ENCODE measurements at regions not wholly inside any gene's neighbourhood (a gene's known extent, or its start where the extent isn't known, plus 50 kb on each side); places are given as distances from the start of the nearest gene placed in this dataset.

DNA sequence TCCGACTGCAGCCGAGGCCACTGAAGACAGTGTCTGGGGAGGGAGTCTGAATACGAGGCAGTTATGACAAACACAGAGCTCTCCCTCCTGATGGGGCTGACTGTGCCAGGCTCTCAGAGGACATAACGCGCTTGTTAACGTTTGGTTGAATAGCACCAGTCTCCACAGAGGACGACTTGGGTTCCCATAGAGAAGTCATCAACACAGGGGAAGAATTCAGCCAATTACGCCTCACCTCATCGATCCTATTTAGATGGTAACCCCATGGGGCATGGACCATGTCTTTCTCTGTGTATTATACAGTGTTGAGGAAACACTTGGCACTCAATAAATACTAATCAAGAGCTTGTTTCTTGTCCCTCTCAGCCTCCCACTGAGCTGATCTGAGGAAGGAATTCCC lies 642.6 kb upstream of the LCORL start:
- Histone ChIP-seq H3K9me3 (ENCODE audit: control insufficient read depth, low read length) (no peaks in the 10 kb centered on the region), H3K36me3 (ENCODE audit: control insufficient read depth, insufficient read depth, low read length) (no peaks in the 10 kb centered on the region), H3K4me3 (ENCODE audit: extremely low read depth, insufficient read depth, low read length, poor library complexity, severe bottlenecking) (no peak overlapping the region), H3K4me1 (ENCODE audit: control insufficient read depth, insufficient read depth, low read length, poor library complexity, severe bottlenecking) (no peaks in the 10 kb centered on the region), H3K27ac (ENCODE audit: low read depth, low read length, severe bottlenecking) (no peak overlapping the region)
- WGBS, 2 experiments (ENCODE audit: insufficient coverage in 2 of 2): 80 to 81% methylated on average over 6 to 9 of the region's 9 CpGs

DNA sequence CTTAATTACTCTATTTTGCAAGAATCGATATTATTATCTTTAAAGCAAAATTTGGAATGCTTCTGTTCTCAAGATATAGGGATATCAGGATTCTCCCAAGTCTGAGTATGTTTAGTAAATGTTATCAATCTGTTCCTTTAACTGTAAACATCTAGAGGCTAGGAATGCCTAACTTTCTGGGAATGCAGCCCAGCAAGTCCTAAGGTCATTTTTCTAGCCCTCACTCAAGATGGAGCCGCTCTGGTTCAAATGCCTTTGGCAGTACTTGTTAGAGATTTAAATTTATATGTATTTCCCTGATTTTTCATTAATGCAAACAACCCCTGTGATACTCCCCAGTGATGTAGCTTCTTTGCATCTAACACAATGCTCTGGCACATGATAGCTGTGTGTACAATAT lies 623.8 kb upstream of the LCORL start:
- H3K36me3 ChIP-seq (ENCODE audit: control insufficient read depth, insufficient read depth, low read length): no peaks in the 10 kb centered on the region
- peaks cover 8% of the 10 kb centered on the region for H3K9me3 ChIP-seq (ENCODE audit: control insufficient read depth, low read length)
- WGBS, 2 experiments (ENCODE audit: insufficient coverage in 2 of 2): no CpG with 5 or more reads among the region's 2 CpGs
- H3K4me1 ChIP-seq (ENCODE audit: control insufficient read depth, insufficient read depth, low read length, poor library complexity, severe bottlenecking): peaks cover 3% of the 10 kb centered on the region
- H3K27ac ChIP-seq (ENCODE audit: low read depth, low read length, severe bottlenecking): no peak overlapping the region
- H3K4me3 ChIP-seq (ENCODE audit: extremely low read depth, insufficient read depth, low read length, poor library complexity, severe bottlenecking): no peak overlapping the region

DNA sequence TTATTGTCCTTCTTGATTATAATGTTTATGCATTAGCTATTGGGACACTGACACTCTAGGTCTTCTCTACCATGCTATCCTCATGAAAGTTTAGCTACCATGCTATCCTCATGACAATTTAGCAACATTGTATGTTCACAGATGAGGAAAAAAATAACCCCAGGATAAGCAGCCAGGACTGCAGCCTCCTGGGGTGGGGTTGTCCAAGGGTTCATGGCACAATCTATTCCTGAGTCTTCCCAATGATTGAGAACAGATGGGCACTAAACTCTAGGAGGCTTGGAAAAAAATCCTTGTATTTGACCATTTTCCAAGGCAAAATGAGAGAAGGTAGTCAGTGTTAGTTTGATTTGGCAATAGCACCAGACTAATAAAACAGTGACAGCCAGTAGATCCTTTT lies 619.8 kb upstream of the LCORL start:
- Histone ChIP-seq H3K4me3 (ENCODE audit: extremely low read depth, insufficient read depth, low read length, poor library complexity, severe bottlenecking) (no peak overlapping the region), H3K27ac (ENCODE audit: low read depth, low read length, severe bottlenecking) (no peak overlapping the region), H3K36me3 (ENCODE audit: control insufficient read depth, insufficient read depth, low read length) (no peaks in the 10 kb centered on the region), H3K9me3 (ENCODE audit: control insufficient read depth, low read length) (no peaks in the 10 kb centered on the region), H3K4me1 (ENCODE audit: control insufficient read depth, insufficient read depth, low read length, poor library complexity, severe bottlenecking) (peaks cover 3% of the 10 kb centered on the region)

DNA sequence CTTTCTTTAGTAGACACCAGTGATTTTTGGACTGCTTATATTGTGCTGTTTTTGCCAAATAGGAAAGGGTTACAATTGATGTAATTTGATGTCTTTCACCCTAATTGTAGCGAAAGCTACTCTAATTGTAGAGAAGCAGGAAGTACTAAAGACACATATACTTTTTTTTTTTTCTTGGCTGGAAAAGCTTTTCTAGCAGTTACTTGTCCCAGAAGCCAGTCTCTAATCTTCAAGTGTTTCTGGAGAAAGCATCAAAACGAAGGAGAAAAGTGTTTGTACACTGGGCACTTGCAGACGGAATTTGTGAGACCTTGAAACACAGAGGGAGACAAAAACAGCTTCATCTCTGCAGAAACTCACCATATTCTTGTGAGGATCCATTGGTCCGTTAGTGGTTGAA lies 616.5 kb upstream of the LCORL start:
- Histone ChIP-seq H3K4me3 (ENCODE audit: extremely low read depth, insufficient read depth, low read length, poor library complexity, severe bottlenecking) (no peak overlapping the region), H3K36me3 (ENCODE audit: control insufficient read depth, insufficient read depth, low read length) (no peaks in the 10 kb centered on the region), H3K4me1 (ENCODE audit: control insufficient read depth, insufficient read depth, low read length, poor library complexity, severe bottlenecking) (no peaks in the 10 kb centered on the region), H3K27ac (ENCODE audit: low read depth, low read length, severe bottlenecking) (no peak overlapping the region), H3K9me3 (ENCODE audit: control insufficient read depth, low read length) (no peaks in the 10 kb centered on the region)
- WGBS, 2 experiments (ENCODE audit: insufficient coverage in 2 of 2): 100% methylated on average over 2 of the region's 4 CpGs

DNA sequence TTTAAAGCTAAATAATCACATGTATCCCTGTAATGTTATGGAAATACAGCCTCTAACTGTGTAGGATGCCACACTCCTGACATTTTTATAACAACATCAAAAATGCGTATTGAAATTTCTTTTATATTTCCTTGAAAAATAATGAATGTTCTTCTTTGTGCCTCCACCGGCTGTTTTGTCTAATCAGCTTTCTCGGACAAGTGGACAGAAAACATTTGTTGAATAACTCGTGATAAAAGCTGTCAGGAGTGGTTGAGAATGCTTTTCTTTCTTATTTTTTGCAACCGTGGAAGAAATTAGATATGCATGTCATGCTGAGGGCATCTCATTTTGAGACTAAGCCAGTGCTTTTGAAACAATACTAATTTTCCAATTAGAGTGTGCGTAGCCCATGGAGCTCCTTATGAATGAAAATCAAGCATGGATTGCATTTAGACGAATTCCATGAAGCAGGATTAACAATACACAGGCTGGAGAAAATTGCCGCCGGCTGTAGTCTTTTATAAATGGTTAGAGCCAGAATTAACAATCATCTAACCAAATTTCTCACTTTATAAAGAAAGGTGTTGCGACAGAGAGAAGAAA lies 614.5 kb upstream of the LCORL start:
- Histone ChIP-seq H3K4me3 (ENCODE audit: extremely low read depth, insufficient read depth, low read length, poor library complexity, severe bottlenecking) (no peak overlapping the region), H3K9me3 (ENCODE audit: control insufficient read depth, low read length) (no peaks in the 10 kb centered on the region), H3K36me3 (ENCODE audit: control insufficient read depth, insufficient read depth, low read length) (no peaks in the 10 kb centered on the region), H3K27ac (ENCODE audit: low read depth, low read length, severe bottlenecking) (no peak overlapping the region), H3K4me1 (ENCODE audit: control insufficient read depth, insufficient read depth, low read length, poor library complexity, severe bottlenecking) (no peaks in the 10 kb centered on the region)
- whole genome bisulfite sequencing, 2 experiments (ENCODE audit: insufficient coverage in 2 of 2): 81 to 93% methylated on average over 4 of the region's 10 CpGs

DNA sequence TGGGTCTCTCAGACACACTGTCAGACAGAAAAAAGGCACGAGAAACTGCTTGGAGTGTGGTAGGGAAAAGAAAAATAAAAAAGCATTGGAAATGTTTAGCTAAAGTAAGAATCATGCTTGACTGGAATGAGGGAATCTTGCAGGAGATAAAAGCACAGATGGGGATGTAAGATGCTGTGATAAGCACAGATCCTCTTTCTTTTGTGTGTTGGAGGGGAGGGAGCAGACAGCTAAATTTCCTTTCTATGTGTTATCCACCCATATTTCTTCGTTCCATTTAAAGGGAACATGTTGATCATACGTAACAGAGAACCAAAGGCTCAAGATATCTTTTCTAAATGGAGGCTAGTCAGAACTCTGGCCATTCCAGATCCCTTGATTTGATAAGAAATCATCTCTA lies 614.0 kb upstream of the LCORL start:
- Histone ChIP-seq H3K4me3 (ENCODE audit: extremely low read depth, insufficient read depth, low read length, poor library complexity, severe bottlenecking) (no peak overlapping the region), H3K27ac (ENCODE audit: low read depth, low read length, severe bottlenecking) (no peak overlapping the region), H3K36me3 (ENCODE audit: control insufficient read depth, insufficient read depth, low read length) (no peaks in the 10 kb centered on the region), H3K9me3 (ENCODE audit: control insufficient read depth, low read length) (peaks cover 3% of the 10 kb centered on the region), H3K4me1 (ENCODE audit: control insufficient read depth, insufficient read depth, low read length, poor library complexity, severe bottlenecking) (no peaks in the 10 kb centered on the region)
- WGBS, 2 experiments (ENCODE audit: insufficient coverage in 2 of 2): 100% methylated on average over 1 of the region's 3 CpGs; no CpG with 5 or more reads in 1 of the 2 experiments

DNA sequence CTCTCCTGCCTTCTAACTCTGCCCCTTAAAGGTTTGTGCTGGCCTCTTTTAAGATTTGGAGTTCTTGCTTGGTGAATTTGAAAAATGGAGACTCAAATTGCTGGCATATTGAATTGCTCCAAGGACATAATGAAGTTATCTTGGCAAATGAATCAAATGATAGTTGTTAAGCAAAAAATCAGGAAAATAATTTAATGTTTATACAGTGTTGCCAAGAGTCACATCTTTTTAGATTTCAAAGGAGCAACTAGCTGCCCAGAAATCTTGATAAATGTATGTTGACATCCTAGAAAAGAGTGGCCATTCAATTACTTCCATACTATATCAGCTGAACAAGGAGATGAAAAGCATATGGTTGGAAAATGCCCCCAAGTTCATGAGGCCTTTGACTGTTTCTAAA lies 610.0 kb upstream of the LCORL start:
- Histone ChIP-seq H3K4me3 (ENCODE audit: extremely low read depth, insufficient read depth, low read length, poor library complexity, severe bottlenecking) (no peak overlapping the region), H3K4me1 (ENCODE audit: control insufficient read depth, insufficient read depth, low read length, poor library complexity, severe bottlenecking) (no peaks in the 10 kb centered on the region), H3K36me3 (ENCODE audit: control insufficient read depth, insufficient read depth, low read length) (no peaks in the 10 kb centered on the region), H3K9me3 (ENCODE audit: control insufficient read depth, low read length) (peaks cover 3% of the 10 kb centered on the region), H3K27ac (ENCODE audit: low read depth, low read length, severe bottlenecking) (no peak overlapping the region)

DNA sequence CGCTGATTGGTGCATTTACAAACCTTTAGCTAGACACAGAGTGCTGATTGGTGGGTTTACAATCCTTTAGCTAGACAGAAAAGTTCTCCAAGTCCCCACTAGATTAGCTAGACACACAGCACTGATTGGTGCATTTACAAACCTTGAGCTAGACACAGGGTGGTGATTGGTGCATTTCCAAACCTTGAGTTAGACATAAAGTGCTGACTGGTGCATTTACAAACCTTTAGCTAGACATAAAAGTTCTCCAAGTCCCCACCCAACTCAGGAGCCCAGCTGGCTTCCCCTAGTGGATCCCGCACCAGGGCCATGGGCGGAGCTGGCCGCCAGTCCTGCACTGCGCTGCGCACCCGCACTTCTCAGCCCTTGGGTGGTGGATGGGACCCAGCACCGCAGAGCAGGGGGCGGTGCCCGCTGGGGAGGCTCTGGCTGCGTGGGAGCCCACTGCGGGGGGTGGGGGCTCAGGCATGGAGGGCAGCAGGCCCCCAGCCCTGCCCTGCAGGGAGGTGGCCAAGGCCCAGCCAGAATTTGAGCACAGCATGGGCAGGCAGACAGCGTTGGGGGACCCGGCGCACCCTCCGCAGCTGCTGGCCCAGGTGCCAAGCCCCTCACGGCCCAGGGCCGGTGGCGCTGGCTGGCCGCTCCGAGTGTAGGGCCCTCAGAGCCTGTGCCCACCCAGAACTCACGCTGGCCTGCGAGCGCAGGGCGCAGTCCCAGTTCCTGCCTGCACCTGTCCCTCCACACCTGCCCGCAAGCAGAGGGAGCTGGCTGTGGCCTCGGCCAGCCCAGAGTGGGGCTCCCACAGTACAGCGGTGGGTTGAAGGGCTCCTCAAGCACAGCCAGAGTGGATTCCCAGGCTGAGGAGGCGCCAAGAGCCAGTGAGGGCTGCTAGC lies 608.9 kb upstream of the LCORL start:
- Histone ChIP-seq H3K4me3 (ENCODE audit: extremely low read depth, insufficient read depth, low read length, poor library complexity, severe bottlenecking) (no peak overlapping the region), H3K27ac (ENCODE audit: low read depth, low read length, severe bottlenecking) (no peak overlapping the region), H3K36me3 (ENCODE audit: control insufficient read depth, insufficient read depth, low read length) (no peaks in the 10 kb centered on the region), H3K9me3 (ENCODE audit: control insufficient read depth, low read length) (peaks cover 3% of the 10 kb centered on the region), H3K4me1 (ENCODE audit: control insufficient read depth, insufficient read depth, low read length, poor library complexity, severe bottlenecking) (no peaks in the 10 kb centered on the region)
- WGBS, 2 experiments (ENCODE audit: insufficient coverage in 2 of 2): 90 to 94% methylated on average over 16 to 20 of the region's 29 CpGs

DNA sequence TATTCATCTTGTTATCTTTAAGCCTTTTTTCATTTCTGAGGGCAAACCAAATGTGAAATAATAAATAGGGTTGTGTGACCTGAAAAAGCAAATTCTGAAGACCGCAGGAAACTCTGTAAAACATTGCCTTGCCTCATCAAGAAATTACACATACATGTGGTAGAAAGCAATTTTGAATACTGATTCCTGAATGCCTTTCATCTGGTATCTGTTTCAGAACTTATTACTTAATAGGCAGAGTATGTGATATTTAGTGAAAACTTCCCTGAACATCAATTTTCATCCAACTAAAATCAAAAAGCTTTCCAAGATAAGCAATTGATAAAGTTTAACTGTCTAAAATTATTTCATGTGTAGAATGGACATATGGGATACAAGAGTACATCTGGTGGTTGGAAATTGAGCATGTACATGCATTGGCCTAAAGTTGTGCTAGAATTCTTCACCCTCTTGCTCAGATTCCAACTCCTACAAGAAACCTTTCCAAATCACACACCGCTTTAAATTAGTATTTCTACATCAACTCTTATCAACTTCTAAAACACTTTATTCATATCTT lies 606.0 kb upstream of the LCORL start:
- Histone ChIP-seq H3K36me3 (ENCODE audit: control insufficient read depth, insufficient read depth, low read length) (no peaks in the 10 kb centered on the region), H3K4me1 (ENCODE audit: control insufficient read depth, insufficient read depth, low read length, poor library complexity, severe bottlenecking) (no peaks in the 10 kb centered on the region), H3K9me3 (ENCODE audit: control insufficient read depth, low read length) (peaks cover 9% of the 10 kb centered on the region), H3K4me3 (ENCODE audit: extremely low read depth, insufficient read depth, low read length, poor library complexity, severe bottlenecking) (no peak overlapping the region), H3K27ac (ENCODE audit: low read depth, low read length, severe bottlenecking) (no peak overlapping the region)
- 89 to 100% methylated on average over 1 of the region's 2 CpGs for WGBS, 2 experiments (ENCODE audit: insufficient coverage in 2 of 2)

DNA sequence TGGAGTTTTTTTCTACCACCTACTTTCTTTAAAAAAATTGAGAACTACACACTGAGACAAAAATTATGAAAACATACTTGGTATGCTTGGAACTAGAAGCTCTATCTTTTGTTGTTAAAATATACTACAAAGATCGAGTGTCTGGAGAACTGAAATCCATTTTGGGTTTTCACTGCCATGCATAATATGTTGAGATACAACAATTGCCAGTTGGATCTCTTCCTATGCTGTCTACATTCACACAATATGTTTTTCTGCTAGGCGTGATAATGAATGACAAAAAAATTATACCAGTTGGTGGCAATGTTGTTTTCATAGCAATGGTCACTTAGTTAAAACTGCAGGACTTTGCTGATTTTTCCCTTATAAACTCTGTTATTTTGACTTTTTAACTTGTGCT lies 605.4 kb upstream of the LCORL start:
- peaks cover 9% of the 10 kb centered on the region for H3K9me3 ChIP-seq (ENCODE audit: control insufficient read depth, low read length)
- no CpG with 5 or more reads among the region's 2 CpGs for WGBS, 2 experiments (ENCODE audit: insufficient coverage in 2 of 2)
- H3K4me3 ChIP-seq (ENCODE audit: extremely low read depth, insufficient read depth, low read length, poor library complexity, severe bottlenecking): no peak overlapping the region
- no peak overlapping the region for H3K27ac ChIP-seq (ENCODE audit: low read depth, low read length, severe bottlenecking)
- no peaks in the 10 kb centered on the region for H3K4me1 ChIP-seq (ENCODE audit: control insufficient read depth, insufficient read depth, low read length, poor library complexity, severe bottlenecking)
- no peaks in the 10 kb centered on the region for H3K36me3 ChIP-seq (ENCODE audit: control insufficient read depth, insufficient read depth, low read length)

DNA sequence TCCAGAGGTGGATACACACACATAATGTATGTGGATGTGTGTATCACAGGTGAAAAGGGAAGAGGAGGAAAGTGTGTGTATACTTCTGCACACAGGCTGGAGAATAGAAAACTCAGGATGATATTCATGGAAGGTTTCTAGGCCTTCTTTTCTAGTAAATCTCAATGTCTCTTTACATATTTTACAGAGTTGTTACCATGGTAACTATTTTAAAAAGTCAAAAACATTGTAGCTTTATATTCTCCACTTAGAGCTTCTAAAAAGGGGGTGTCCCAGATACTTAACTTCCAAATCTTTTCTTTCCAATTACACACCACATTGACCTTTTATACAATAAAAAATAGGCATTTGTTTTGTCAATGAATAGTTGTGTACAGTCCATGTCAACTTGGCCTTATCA lies 604.8 kb upstream of the LCORL start:
- no peak overlapping the region for H3K4me3 ChIP-seq (ENCODE audit: extremely low read depth, insufficient read depth, low read length, poor library complexity, severe bottlenecking)
- peaks cover 9% of the 10 kb centered on the region for H3K9me3 ChIP-seq (ENCODE audit: control insufficient read depth, low read length)
- H3K4me1 ChIP-seq (ENCODE audit: control insufficient read depth, insufficient read depth, low read length, poor library complexity, severe bottlenecking): no peaks in the 10 kb centered on the region
- no peaks in the 10 kb centered on the region for H3K36me3 ChIP-seq (ENCODE audit: control insufficient read depth, insufficient read depth, low read length)
- no peak overlapping the region for H3K27ac ChIP-seq (ENCODE audit: low read depth, low read length, severe bottlenecking)
